LNCaP clone FGC (cell line): ENCODE measurements at regions not wholly inside any gene's neighbourhood (a gene's known extent, or its start where the extent isn't known, plus 50 kb on each side); places are given as distances from the start of the nearest gene placed in this dataset.

Source experiments
- DNase-seq: peaks from one replicate; pipeline ENCODE4 v3.0.0-alpha.2; 2011; ENCODE audit warnings: low read depth
- H3K4me3 ChIP-seq: 2 replicates; pipeline ENCODE4 v1.5.1; 2011; ENCODE audit warnings: mild to moderate bottlenecking, low read depth, low read length, control low read depth
- CTCF ChIP-seq: IDR thresholded peaks from 2 replicates; pipeline ENCODE4 v1.5.1; 2012; ENCODE audit warnings: mild to moderate bottlenecking; ENCODE audit not compliant: control insufficient read depth, insufficient read depth; ENCODE audit errors: extremely low read depth

- TF ChIP-seq CTCF: no peak
- DNase-seq: no peak
- H3K4me3 ChIP-seq: no peak overlapping the region
Measured at GRCh38 chr10:78250313-78251015, 216.8 kb downstream of the RPS24 start.

GRCh38 chr10:78251016-78251385 lies 217.3 kb downstream of the RPS24 start:
- no peak for TF ChIP-seq CTCF
- no peak for DNase-seq
- no peak overlapping the region for H3K4me3 ChIP-seq

GRCh38 chr10:78252286-78252685 lies 218.6 kb downstream of the RPS24 start:
- H3K4me3 ChIP-seq: no peak overlapping the region
- TF ChIP-seq CTCF: no peak
- DNase-seq: no peak

- H3K4me3 ChIP-seq: no peak overlapping the region
- no peak for TF ChIP-seq CTCF
- no peak for DNase-seq
Measured at GRCh38 chr10:78253063-78253853, 219.6 kb downstream of the RPS24 start.

GRCh38 chr10:78254013-78254412 lies 220.3 kb downstream of the RPS24 start:
- DNase-seq: no peak
- no peak overlapping the region for H3K4me3 ChIP-seq
- no peak for TF ChIP-seq CTCF

- no peak for TF ChIP-seq CTCF
- H3K4me3 ChIP-seq: no peak overlapping the region
- no peak for DNase-seq
Measured at GRCh38 chr10:78255214-78255613, 221.6 kb downstream of the RPS24 start.
